ENCODE measurements at regions not wholly inside any gene's neighbourhood (a gene's known extent, or its start where the extent isn't known, plus 50 kb on each side); places are given as distances from the start of the nearest gene placed in this dataset.

DNA sequence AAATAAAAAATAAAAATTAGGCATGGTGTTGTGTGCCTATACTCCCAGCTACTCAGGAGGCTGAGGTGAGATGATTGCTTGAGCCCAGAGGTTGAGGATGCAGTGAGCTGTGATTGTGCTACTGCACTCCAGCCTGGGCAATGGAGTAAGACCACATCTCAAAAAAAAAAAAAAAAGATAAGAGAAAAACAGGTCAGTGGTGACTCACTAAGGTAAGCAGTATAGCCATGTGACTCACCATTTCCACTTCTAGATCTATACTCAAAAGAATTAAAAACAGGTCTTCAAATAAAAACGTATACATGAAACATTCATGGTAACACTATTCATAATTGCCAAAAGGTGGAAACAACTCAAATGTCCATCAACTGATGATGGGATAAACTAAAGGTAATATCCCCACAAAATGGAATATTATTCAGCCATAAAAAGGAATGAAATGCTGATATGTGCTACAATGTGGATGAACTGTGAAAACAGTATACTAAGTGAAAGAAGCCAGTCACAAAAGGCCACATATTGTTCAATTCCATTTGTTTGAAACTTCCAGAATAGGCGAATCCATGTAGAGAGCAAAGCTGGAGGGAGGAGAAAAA, 75.1 kb downstream of the ZNF281 start:
- TF ChIP-seq CTCF (IDR thresholded peaks at IDR 0.05): no peak
- no peak overlapping the region for H3K4me3 ChIP-seq
- intact Hi-C loops (cut with DNase I): no loop called here
- no peaks in the 10 kb centered on the region for H3K9me3 ChIP-seq
- no peaks in the 10 kb centered on the region for H3K36me3 ChIP-seq (ENCODE audit: insufficient read depth in 1 of 2, low read depth in 1 of 2)
- no peak overlapping the region for H3K27ac ChIP-seq
- no peaks in the 10 kb centered on the region for H3K4me1 ChIP-seq
- ATAC-seq: no peak
- H3K27me3 ChIP-seq (ENCODE audit: insufficient read depth in 3 of 3, low read length in 2 of 3): peaks cover 0 to 4% (median 0%) of the 10 kb centered on the region in 3 donors
- no peak for DNase-seq
- 90 to 92% (median 91%) methylated on average over 2 of the region's 2 CpGs for WGBS, 3 donors

- ATAC-seq (no peak), DNase-seq (no peak)
- no peak overlapping the region for H3K27ac ChIP-seq
- TF ChIP-seq CTCF (IDR thresholded peaks at IDR 0.05): no peak
- intact Hi-C loops (cut with DNase I): no loop called here
- no peaks in the 10 kb centered on the region for H3K36me3 ChIP-seq (ENCODE audit: insufficient read depth in 1 of 2, low read depth in 1 of 2)
- H3K27me3 ChIP-seq (ENCODE audit: insufficient read depth in 3 of 3, low read length in 2 of 3): peaks cover 0 to 4% (median 0%) of the 10 kb centered on the region in 3 donors
- 92 to 97% (median 92%) methylated on average over 7 of the region's 7 CpGs for WGBS, 3 donors
- H3K9me3 ChIP-seq: no peaks in the 10 kb centered on the region
- no peak overlapping the region for H3K4me3 ChIP-seq
- H3K4me1 ChIP-seq: no peaks in the 10 kb centered on the region
Observed at GRCh38 chr1:200333329-200333728, 76.5 kb downstream of the ZNF281 start.

DNA sequence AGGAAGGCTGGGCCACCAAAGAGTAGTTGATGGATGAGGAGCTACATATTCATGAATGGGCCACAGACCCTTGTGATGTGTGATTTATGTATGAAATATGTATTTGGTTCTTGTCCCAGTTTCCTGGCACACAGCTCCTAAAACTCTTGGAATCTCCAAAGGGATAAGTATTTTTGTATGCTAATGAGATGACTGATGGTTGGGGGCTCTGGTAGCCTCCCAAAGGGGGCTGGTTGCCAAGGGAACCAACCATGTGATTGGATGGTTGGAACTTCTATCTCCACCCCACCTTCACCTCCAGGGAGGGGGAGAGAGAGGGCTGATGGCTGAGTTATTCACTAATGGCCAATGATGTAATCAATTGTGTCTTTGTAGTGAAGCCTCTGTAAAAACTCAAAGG, 77.1 kb downstream of the ZNF281 start:
- no peak for TF ChIP-seq CTCF (IDR thresholded peaks at IDR 0.05)
- no peak for ATAC-seq
- H3K36me3 ChIP-seq (ENCODE audit: insufficient read depth in 1 of 2, low read depth in 1 of 2): no peaks in the 10 kb centered on the region
- no peak for DNase-seq
- no peaks in the 10 kb centered on the region for H3K9me3 ChIP-seq
- no peak overlapping the region for H3K4me3 ChIP-seq
- intact Hi-C loops (cut with DNase I): no loop called here
- H3K27me3 ChIP-seq (ENCODE audit: insufficient read depth in 3 of 3, low read length in 2 of 3): peaks cover 0 to 4% (median 0%) of the 10 kb centered on the region in 3 donors
- no peak overlapping the region for H3K27ac ChIP-seq
- H3K4me1 ChIP-seq: no peaks in the 10 kb centered on the region

- Histone ChIP-seq H3K36me3 (ENCODE audit: insufficient read depth in 1 of 2, low read depth in 1 of 2) (no peaks in the 10 kb centered on the region), H3K27me3 (ENCODE audit: insufficient read depth in 3 of 3, low read length in 2 of 3) (peaks cover 0 to 4% (median 0%) of the 10 kb centered on the region in 3 donors), H3K9me3 (no peaks in the 10 kb centered on the region), H3K27ac (no peak overlapping the region), H3K4me3 (no peak overlapping the region), H3K4me1 (no peaks in the 10 kb centered on the region)
- TF ChIP-seq CTCF (IDR thresholded peaks at IDR 0.05): no peak
- intact Hi-C loops (cut with DNase I): no loop called here
- no peak for DNase-seq
- no peak for ATAC-seq
- 43 to 49% (median 44%) methylated on average over 15 of the region's 15 CpGs for WGBS, 3 donors
Observed at GRCh38 chr1:200330741-200331428, 79.0 kb downstream of the ZNF281 start.
